GM12878 (cell line): ENCODE measurements at regions not wholly inside any gene's neighbourhood (a gene's known extent, or its start where the extent isn't known, plus 50 kb on each side); places are given as distances from the start of the nearest gene placed in this dataset.

Source experiments
- ATAC-seq: fragments of 200-7000 bp; cut with Tn5 transposase; 3 replicates; pipeline ENCODE4 v1.9.1; 2020; ENCODE audit warnings: mild to moderate bottlenecking, moderate library complexity
- BruUV-seq: library from RNA; stranded (reverse); fragments of 400-500 nt; replicated peaks from 2 replicates; lab custom pipeline; 2021; lab: Mats Ljungman, UMichigan
- CTCF ChIA-PET: fragments of 300-600 bp; sonication (Branson Sonifier 250); formaldehyde crosslinking; extraction: SDS; loops from one replicate; lab custom pipeline; 2021; ENCODE audit warnings: inconsistent platforms; lab: Yijun Ruan, JAX
- POLR2A ChIA-PET: fragments of 350-600 bp; formaldehyde crosslinking; extraction: SDS; loops from one replicate; lab custom pipeline; 2021; ENCODE audit warnings: inconsistent platforms; lab: Charles Lee
- RAD21 ChIA-PET: fragments of 300-600 bp; sonication (Branson Sonifier 250); formaldehyde crosslinking; loops from one replicate; lab custom pipeline; 2023; ENCODE audit warnings: antibody characterized with exemption; ENCODE audit not compliant: unreplicated experiment; lab: Charles Lee
- SMC1A ChIA-PET: fragments of 300-600 bp; sonication (Branson Sonifier 250); formaldehyde crosslinking; loops from one replicate; lab custom pipeline; 2023; ENCODE audit not compliant: unreplicated experiment, uncharacterized antibody; lab: Charles Lee
- DNase-seq: peaks from one replicate; pipeline ENCODE4 v3.0.0-alpha.2; 2011; ENCODE audit warnings: low read depth, low spot score
- FAIRE-seq: peaks from 3 replicates; lab custom pipeline; 2011; peaks lifted over from hg19 to GRCh38; lab: Jason Lieb, UNC
- H2AFZ ChIP-seq: 2 replicates; pipeline ENCODE4 v1.6.0; 2011; ENCODE audit warnings: low read depth, low read length, control low read depth; ENCODE audit not compliant: control insufficient read depth
- H3K27ac ChIP-seq: 2 replicates; pipeline ENCODE4 v1.5.1; 2011; ENCODE audit warnings: control low read depth; ENCODE audit not compliant: control insufficient read depth, insufficient read depth
- H3K27me3 ChIP-seq, 2 experiments: replicated peaks in 1 of 2; 2 replicates each; pipeline versions ENCODE4 v1.6.0 to v1.6.1; 2011; ENCODE audit warnings: low read length in 1 of 2; ENCODE audit not compliant: control insufficient read depth in 2 of 2, insufficient read depth in 2 of 2
- H3K36me3 ChIP-seq, 2 experiments: 2 replicates each; pipeline ENCODE4 v1.5.1; 2011; ENCODE audit warnings: low read length in 1 of 2; ENCODE audit not compliant: control insufficient read depth in 2 of 2, insufficient read depth in 2 of 2
- H3K4me1 ChIP-seq: 2 replicates; pipeline ENCODE4 v1.6.1; 2011; ENCODE audit warnings: mild to moderate bottlenecking, low read length, moderate library complexity, mixed read lengths; ENCODE audit not compliant: control insufficient read depth, insufficient read depth
- H3K4me2 ChIP-seq: 2 replicates; pipeline ENCODE4 v1.6.0; 2011; ENCODE audit warnings: control low read depth; ENCODE audit not compliant: control insufficient read depth, insufficient read depth
- H3K4me3 ChIP-seq: fragments of 200-600 bp; sonication (generic); 2 replicates; pipeline ENCODE4 v1.5.1; 2016
- H3K79me2 ChIP-seq: 2 replicates; pipeline ENCODE4 v1.6.0; 2011; ENCODE audit warnings: low read length; ENCODE audit not compliant: control insufficient read depth, insufficient read depth
- H3K9ac ChIP-seq: 2 replicates; pipeline ENCODE4 v1.8.0; 2011; ENCODE audit warnings: low read length, control low read depth, mixed read lengths; ENCODE audit not compliant: control insufficient read depth, insufficient read depth
- H3K9me3 ChIP-seq: replicated peaks from 3 replicates; pipeline ENCODE4 v1.5.1; 2011; ENCODE audit warnings: mild to moderate bottlenecking, low read length; ENCODE audit not compliant: control insufficient read depth, insufficient read depth
- H4K20me1 ChIP-seq: 2 replicates; pipeline ENCODE4 v1.6.0; 2011; ENCODE audit not compliant: control insufficient read depth, insufficient read depth
- BCL3 ChIP-seq: IDR thresholded peaks from 2 replicates; pipeline ENCODE4 v1.6.1; 2011; ENCODE audit warnings: borderline replicate concordance, low read depth, mild to moderate bottlenecking, moderate library complexity, low read length; ENCODE audit not compliant: insufficient read depth, poor library complexity, severe bottlenecking
- CBX3 ChIP-seq: fragments of 200-600 bp; sonication (generic); IDR thresholded peaks from 2 replicates; pipeline ENCODE4 v1.6.1; 2016; ENCODE audit warnings: low read depth, borderline replicate concordance
- IRF3 ChIP-seq: fragments of 450-650 bp; IDR thresholded peaks from 2 replicates; pipeline ENCODE4 v1.6.1; 2014; ENCODE audit warnings: mild to moderate bottlenecking
- IRF4 ChIP-seq: IDR thresholded peaks from 2 replicates; pipeline ENCODE4 v1.6.1; 2011; ENCODE audit warnings: low read depth, low read length
- KDM1A ChIP-seq: fragments of 200-600 bp; sonication (generic); IDR thresholded peaks from 2 replicates; pipeline ENCODE4 v1.6.1; 2016; ENCODE audit warnings: borderline replicate concordance
- MAX ChIP-seq: IDR thresholded peaks from 2 replicates; pipeline ENCODE4 v1.6.1; 2012; ENCODE audit warnings: low read depth, low read length, improper control_type of control experiment
- MTA2 ChIP-seq: fragments of 450-650 bp; IDR thresholded peaks from 2 replicates; pipeline ENCODE4 v1.6.1; 2016; ENCODE audit warnings: low read depth, mild to moderate bottlenecking, moderate library complexity
- NFXL1 ChIP-seq: fragments of 450-650 bp; IDR thresholded peaks from 2 replicates; pipeline ENCODE4 v1.6.1; 2017; ENCODE audit warnings: antibody characterized with exemption, mild to moderate bottlenecking, borderline replicate concordance
- PAX5 ChIP-seq: IDR thresholded peaks from 2 replicates; pipeline ENCODE4 v1.6.1; 2011; ENCODE audit warnings: low read depth, low read length, borderline replicate concordance
- POU2F2 ChIP-seq: IDR thresholded peaks from 3 replicates; pipeline ENCODE4 v1.6.1; 2011; ENCODE audit warnings: low read depth, mild to moderate bottlenecking, low read length, borderline replicate concordance
- RAD21 ChIP-seq: IDR thresholded peaks from 2 replicates; pipeline ENCODE4 v1.6.1; 2011; ENCODE audit warnings: mild to moderate bottlenecking, low read depth, low read length, moderate library complexity; ENCODE audit not compliant: insufficient read depth
- RUNX3 ChIP-seq: IDR thresholded peaks from 2 replicates; pipeline ENCODE4 v1.6.1; 2012; ENCODE audit warnings: low read length, inconsistent platforms
- WGBS: methylation state at CpG from one replicate; pipeline ENCODE4 v1.1.6; 2016; ENCODE audit warnings: low lambda C conversion rate; ENCODE audit not compliant: insufficient replicate concordance, insufficient coverage; ENCODE audit errors: missing lambda C conversion rate; 5-methylcytosine and 5-hydroxymethylcytosine counted together
- in situ Hi-C: fragments of 300-500 bp; cut with MboI; formaldehyde crosslinking; loops from 9 replicates; pipeline ENCODE4 v1.14.3; 2018; ENCODE audit warnings: mixed read lengths
- intact Hi-C: fragments of 100-400 bp; cut with micrococcal nuclease; formaldehyde crosslinking; loops from one replicate; pipeline ENCODE4 v1.14.2; 2022; ENCODE audit not compliant: unreplicated experiment

GRCh38 chr4:176467001-176467400, 147.2 kb downstream of the SPCS3 start:
- ChIA-PET CTCF (no interaction called here), POLR2A (no interaction called here)
- no peaks in the 10 kb centered on the region for H3K79me2 ChIP-seq
- intact Hi-C loops: no loop called here
- WGBS: 61% methylated on average over 6 of the region's 6 CpGs
- H4K20me1 ChIP-seq: no peaks in the 10 kb centered on the region
- TF ChIP-seq MAX (no peak), MTA2 (no peak), RUNX3 (no peak), RAD21 (no peak), KDM1A (no peak), BCL3 (no peak), IRF4 (no peak), PAX5 (no peak), POU2F2 (no peak), NFXL1 (no peak), IRF3 (no peak), CBX3 (no peak)
- TF ChIP-seq, all 136 proteins: peak for 0
- SMC1A ChIA-PET: no interaction called here
- Histone ChIP-seq H3K9ac (no peak overlapping the region), H3K4me3 (no peak overlapping the region), H2AFZ (no peak overlapping the region), H3K27me3 (no peaks in the 10 kb centered on the region), H3K4me1 (peaks cover 13% of the 10 kb centered on the region), H3K9me3 (no peaks in the 10 kb centered on the region; the same call in 2 of the 3 replicates), H3K27ac (no peak overlapping the region), H3K36me3 (no peaks in the 10 kb centered on the region), H3K4me2 (no peak overlapping the region)
- RAD21 ChIA-PET: no interaction called here
- ATAC-seq (no peak), DNase-seq (no peak), FAIRE-seq (no peak)
- in situ Hi-C loops: no loop called here
- BruUV-seq: no TSS peak
